ENCODE measurements at regions not wholly inside any gene's neighbourhood (a gene's known extent, or its start where the extent isn't known, plus 50 kb on each side); places are given as distances from the start of the nearest gene placed in this dataset.
"Not testable (repeated sequence)": the region's sequence is repeated elsewhere in the genome, so short reads cannot be mapped to it uniquely, and the experiment has no call there.

- no peaks in the 10 kb centered on the region for H4K20me1 ChIP-seq (ENCODE audit: insufficient read depth, low read length)
- no peak for DNase-seq
- no peak overlapping the region for H3K4me2 ChIP-seq (ENCODE audit: low read depth, low read length)
- H3F3A ChIP-seq (ENCODE audit: insufficient read depth, low read length) = no peaks in the 10 kb centered on the region
- no peak overlapping the region for H3K27ac ChIP-seq (ENCODE audit: low read length)
- H3K27me3 ChIP-seq (replicated peaks; ENCODE audit: insufficient read depth, low read length) = no peaks in the 10 kb centered on the region
- no peaks in the 10 kb centered on the region for H3K9me2 ChIP-seq (replicated peaks; ENCODE audit: insufficient read depth, low read length)
- TF ChIP-seq CTCF (IDR thresholded peaks at IDR 0.05; ENCODE audit: low read length) (no peak), EZH2 (optimal IDR thresholded peaks at IDR 0.05; ENCODE audit: low read depth, low read length) (no peak), EZH2phosphoT487 (IDR thresholded peaks at IDR 0.05; ENCODE audit: low read length) (no peak)
- no peaks in the 10 kb centered on the region for H3K4me1 ChIP-seq (ENCODE audit: low read length)
- no peaks in the 10 kb centered on the region for H3K9me3 ChIP-seq (replicated peaks; ENCODE audit: insufficient read depth, low read length)
- H3K4me3 ChIP-seq (ENCODE audit: low read length) = no peak overlapping the region
- H3K36me3 ChIP-seq (replicated peaks; ENCODE audit: insufficient read depth, low read length) = no peaks in the 10 kb centered on the region
- no peak overlapping the region for H2AFZ ChIP-seq (ENCODE audit: low read length)
- H3K9ac ChIP-seq (ENCODE audit: low read length) = no peak overlapping the region
- no peaks in the 10 kb centered on the region for H3K79me2 ChIP-seq (ENCODE audit: low read length)
Observed at GRCh38 chr2:212722046-212722445, 183.4 kb upstream of the ERBB4 start.

- no peaks in the 10 kb centered on the region for H3F3A ChIP-seq (ENCODE audit: insufficient read depth, low read length)
- DNase-seq = no peak
- no peak overlapping the region for H3K27ac ChIP-seq (ENCODE audit: low read length)
- H3K9me3 ChIP-seq (replicated peaks; ENCODE audit: insufficient read depth, low read length) = no peaks in the 10 kb centered on the region
- no peak overlapping the region for H3K9ac ChIP-seq (ENCODE audit: low read length)
- H3K4me3 ChIP-seq (ENCODE audit: low read length) = no peak overlapping the region
- H2AFZ ChIP-seq (ENCODE audit: low read length) = no peak overlapping the region
- H3K4me2 ChIP-seq (ENCODE audit: low read depth, low read length) = no peak overlapping the region
- no peaks in the 10 kb centered on the region for H3K36me3 ChIP-seq (replicated peaks; ENCODE audit: insufficient read depth, low read length)
- TF ChIP-seq EZH2phosphoT487 (IDR thresholded peaks at IDR 0.05; ENCODE audit: low read length) (no peak), CTCF (IDR thresholded peaks at IDR 0.05; ENCODE audit: low read length) (no peak), EZH2 (optimal IDR thresholded peaks at IDR 0.05; ENCODE audit: low read depth, low read length) (no peak)
- H3K4me1 ChIP-seq (ENCODE audit: low read length) = no peaks in the 10 kb centered on the region
- H4K20me1 ChIP-seq (ENCODE audit: insufficient read depth, low read length) = no peaks in the 10 kb centered on the region
- no peaks in the 10 kb centered on the region for H3K79me2 ChIP-seq (ENCODE audit: low read length)
- H3K9me2 ChIP-seq (replicated peaks; ENCODE audit: insufficient read depth, low read length) = no peaks in the 10 kb centered on the region
- no peaks in the 10 kb centered on the region for H3K27me3 ChIP-seq (replicated peaks; ENCODE audit: insufficient read depth, low read length)
Observed at GRCh38 chr2:212721026-212721451, 182.4 kb upstream of the ERBB4 start.

- not testable (repeated sequence) for H3K4me1 ChIP-seq (ENCODE audit: low read length); H3K36me3 ChIP-seq (replicated peaks; ENCODE audit: insufficient read depth, low read length); H3K79me2 ChIP-seq (ENCODE audit: low read length); H4K20me1 ChIP-seq (ENCODE audit: insufficient read depth, low read length); DNase-seq; H3K27me3 ChIP-seq (replicated peaks; ENCODE audit: insufficient read depth, low read length); H3K27ac ChIP-seq (ENCODE audit: low read length); H3K4me3 ChIP-seq (ENCODE audit: low read length); H3K9ac ChIP-seq (ENCODE audit: low read length); H3K4me2 ChIP-seq (ENCODE audit: low read depth, low read length); H3K9me3 ChIP-seq (replicated peaks; ENCODE audit: insufficient read depth, low read length); H3F3A ChIP-seq (ENCODE audit: insufficient read depth, low read length); H2AFZ ChIP-seq (ENCODE audit: low read length); H3K9me2 ChIP-seq (replicated peaks; ENCODE audit: insufficient read depth, low read length)
Observed at GRCh38 chr2:212715411-212715810, 176.8 kb upstream of the ERBB4 start.

- Histone ChIP-seq H3K27ac (ENCODE audit: low read length) (no peak overlapping the region), H3K9me3 (replicated peaks; ENCODE audit: insufficient read depth, low read length) (no peaks in the 10 kb centered on the region), H3K27me3 (replicated peaks; ENCODE audit: insufficient read depth, low read length) (no peaks in the 10 kb centered on the region), H3K9me2 (replicated peaks; ENCODE audit: insufficient read depth, low read length) (no peaks in the 10 kb centered on the region), H3K9ac (ENCODE audit: low read length) (no peak overlapping the region), H2AFZ (ENCODE audit: low read length) (no peak overlapping the region), H3K4me3 (ENCODE audit: low read length) (no peak overlapping the region), H3K79me2 (ENCODE audit: low read length) (no peaks in the 10 kb centered on the region), H3F3A (ENCODE audit: insufficient read depth, low read length) (no peaks in the 10 kb centered on the region), H3K36me3 (replicated peaks; ENCODE audit: insufficient read depth, low read length) (no peaks in the 10 kb centered on the region), H3K4me2 (ENCODE audit: low read depth, low read length) (no peak overlapping the region), H4K20me1 (ENCODE audit: insufficient read depth, low read length) (no peaks in the 10 kb centered on the region), H3K4me1 (ENCODE audit: low read length) (peaks cover 2% of the 10 kb centered on the region; the same call in 1 of the 2 replicates)
- TF ChIP-seq EZH2phosphoT487 (IDR thresholded peaks at IDR 0.05; ENCODE audit: low read length) (no peak), EZH2 (optimal IDR thresholded peaks at IDR 0.05; ENCODE audit: low read depth, low read length) (no peak), CTCF (IDR thresholded peaks at IDR 0.05; ENCODE audit: low read length) (no peak)
- no peak for DNase-seq
Observed at GRCh38 chr2:212713681-212714080, 175.1 kb upstream of the ERBB4 start.

Measured in MM.1S (cell line).